WTC11 (cell line): ENCODE measurements at regions not wholly inside any gene's neighbourhood (a gene's known extent, or its start where the extent isn't known, plus 50 kb on each side); places are given as distances from the start of the nearest gene placed in this dataset.

Experiments
- ATAC-seq: fragments of 200-7000 bp; cut with Tn5 transposase; 2 replicates; pipeline ENCODE4 v1.10.0; 2021; ENCODE audit warnings: mild to moderate bottlenecking, moderate library complexity
- CTCF ChIA-PET: fragments of 300-600 bp; sonication (Branson Sonifier 250); formaldehyde crosslinking; loops from one replicate; lab custom pipeline; 2021; ENCODE audit warnings: antibody characterized with exemption; lab: Charles Lee
- POLR2A ChIA-PET: fragments of 350-600 bp; sonication (Branson Sonifier 250); formaldehyde crosslinking; loops from one replicate; lab custom pipeline; 2021; ENCODE audit warnings: antibody characterized with exemption; lab: Charles Lee
- DNase-seq: peaks from one replicate; pipeline ENCODE4 v3.0.0; 2021; ENCODE audit warnings: low spot score
- H3K27ac Mint-ChIP-seq: 2 replicates; pipeline ENCODE4 v1.8.0; 2021; ENCODE audit warnings: mixed read lengths
- H3K27me3 Mint-ChIP-seq: 2 replicates; pipeline ENCODE4 v1.8.0; 2021; ENCODE audit warnings: low read depth, mild to moderate bottlenecking, moderate library complexity, mixed read lengths
- H3K36me3 Mint-ChIP-seq: 2 replicates; pipeline ENCODE4 v1.8.0; 2021; ENCODE audit warnings: mixed read lengths
- H3K4me1 Mint-ChIP-seq: 2 replicates; pipeline ENCODE4 v1.8.0; 2022; ENCODE audit warnings: mixed read lengths
- H3K4me3 Mint-ChIP-seq: 2 replicates; pipeline ENCODE4 v1.8.0; 2021; ENCODE audit warnings: mild to moderate bottlenecking, moderate library complexity, mixed read lengths
- H3K9me3 Mint-ChIP-seq: 2 replicates; pipeline ENCODE4 v1.8.0; 2021; ENCODE audit warnings: mixed read lengths
- CREB1 ChIP-seq: sonication (generic); formaldehyde crosslinking; IDR thresholded peaks from 2 replicates; pipeline ENCODE4 v1.8.0; 2023; ENCODE audit warnings: mild to moderate bottlenecking, missing genetic modification reagents
- ERG ChIP-seq: fragments of 250-450 bp; sonication (Bioruptor Pico); IDR thresholded peaks from 2 replicates; pipeline ENCODE4 v1.8.0; 2021; ENCODE audit warnings: mild to moderate bottlenecking
- KAT7 ChIP-seq: sonication (generic); formaldehyde crosslinking; IDR thresholded peaks from 2 replicates; pipeline ENCODE4 v1.8.1; 2023; ENCODE audit warnings: missing genetic modification reagents, mild to moderate bottlenecking, borderline replicate concordance
- MXD4 ChIP-seq: fragments of 250-450 bp; sonication (Bioruptor Pico); IDR thresholded peaks from 2 replicates; pipeline ENCODE4 v1.8.0; 2021; ENCODE audit warnings: mild to moderate bottlenecking, moderate library complexity, borderline replicate concordance
- SMAD4 ChIP-seq: sonication (generic); formaldehyde crosslinking; IDR thresholded peaks from 2 replicates; pipeline ENCODE4 v1.8.0; 2022; ENCODE audit warnings: mild to moderate bottlenecking, missing genetic modification reagents
- USF2 ChIP-seq: sonication (generic); formaldehyde crosslinking; IDR thresholded peaks from 2 replicates; pipeline ENCODE4 v1.8.1; 2023; ENCODE audit warnings: mild to moderate bottlenecking, missing genetic modification reagents, moderate library complexity
- ZBTB21 ChIP-seq: sonication (generic); formaldehyde crosslinking; IDR thresholded peaks from 2 replicates; pipeline ENCODE4 v1.8.1; 2023; ENCODE audit warnings: mild to moderate bottlenecking, missing genetic modification reagents, borderline replicate concordance
- ZNF121 ChIP-seq: sonication (generic); formaldehyde crosslinking; IDR thresholded peaks from 2 replicates; pipeline ENCODE4 v1.8.0; 2023; ENCODE audit warnings: missing genetic modification reagents
- ZNF425 ChIP-seq: fragments of 250-450 bp; sonication (Bioruptor Pico); conservative IDR thresholded peaks from 2 replicates; pipeline ENCODE4 v1.9.0; 2021; ENCODE audit warnings: mild to moderate bottlenecking
- ZNF532 ChIP-seq: fragments of 250-450 bp; sonication (Bioruptor Pico); IDR thresholded peaks from 2 replicates; pipeline ENCODE4 v1.9.0; 2021; ENCODE audit warnings: mild to moderate bottlenecking, borderline replicate concordance
- ZNF671 ChIP-seq: fragments of 250-450 bp; sonication (Bioruptor Pico); IDR thresholded peaks from 2 replicates; pipeline ENCODE4 v1.8.0; 2021; ENCODE audit warnings: mild to moderate bottlenecking
- TF ChIP-seq, protein P1 (sequence below): sonication (generic); formaldehyde crosslinking; IDR thresholded peaks from 2 replicates; pipeline ENCODE4 v1.8.1; 2023; ENCODE audit warnings: mild to moderate bottlenecking, missing genetic modification reagents
- TF ChIP-seq, protein P2 (sequence below): sonication (generic); formaldehyde crosslinking; IDR thresholded peaks from 2 replicates; pipeline ENCODE4 v1.8.1; 2023; ENCODE audit warnings: mild to moderate bottlenecking, missing genetic modification reagents, borderline replicate concordance
- TF ChIP-seq, protein P3 (sequence below): sonication (generic); formaldehyde crosslinking; IDR thresholded peaks from 2 replicates; pipeline ENCODE4 v1.8.0; 2022; ENCODE audit warnings: mild to moderate bottlenecking, missing genetic modification reagents

DNA sequence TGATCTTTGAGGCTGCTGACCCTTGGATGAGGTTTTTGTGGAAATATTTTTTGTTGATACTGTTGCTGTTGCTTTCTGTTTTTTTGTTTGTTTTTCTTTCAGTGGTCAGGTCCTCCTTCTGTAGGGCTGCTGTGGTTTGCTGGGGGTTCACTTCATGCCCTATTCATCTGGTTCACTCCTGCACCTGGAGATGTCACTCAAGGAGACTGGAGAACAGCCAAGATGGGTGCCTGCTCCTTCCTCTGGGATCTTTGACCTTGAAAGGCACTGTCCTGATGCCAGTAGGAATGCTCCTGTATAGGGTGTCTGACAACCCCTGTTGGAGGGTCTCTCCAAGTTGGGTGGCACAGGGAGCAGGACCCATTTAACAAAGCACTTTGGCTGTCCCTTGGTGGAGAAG lies 67.0 kb upstream of the ACTBL2 start (continued):
- TF ChIP-seq, protein P1, sequence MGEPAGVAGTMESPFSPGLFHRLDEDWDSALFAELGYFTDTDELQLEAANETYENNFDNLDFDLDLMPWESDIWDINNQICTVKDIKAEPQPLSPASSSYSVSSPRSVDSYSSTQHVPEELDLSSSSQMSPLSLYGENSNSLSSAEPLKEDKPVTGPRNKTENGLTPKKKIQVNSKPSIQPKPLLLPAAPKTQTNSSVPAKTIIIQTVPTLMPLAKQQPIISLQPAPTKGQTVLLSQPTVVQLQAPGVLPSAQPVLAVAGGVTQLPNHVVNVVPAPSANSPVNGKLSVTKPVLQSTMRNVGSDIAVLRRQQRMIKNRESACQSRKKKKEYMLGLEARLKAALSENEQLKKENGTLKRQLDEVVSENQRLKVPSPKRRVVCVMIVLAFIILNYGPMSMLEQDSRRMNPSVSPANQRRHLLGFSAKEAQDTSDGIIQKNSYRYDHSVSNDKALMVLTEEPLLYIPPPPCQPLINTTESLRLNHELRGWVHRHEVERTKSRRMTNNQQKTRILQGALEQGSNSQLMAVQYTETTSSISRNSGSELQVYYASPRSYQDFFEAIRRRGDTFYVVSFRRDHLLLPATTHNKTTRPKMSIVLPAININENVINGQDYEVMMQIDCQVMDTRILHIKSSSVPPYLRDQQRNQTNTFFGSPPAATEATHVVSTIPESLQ: no peak
- TF ChIP-seq ZNF121 (no peak), KAT7 (no peak), ERG (no peak), ZBTB21 (CRISPR knock-in tag) (no peak), MXD4 (CRISPR knock-in tag) (no peak), USF2 (CRISPR knock-in tag) (no peak), ZNF671 (CRISPR knock-in tag) (no peak), ZNF425 (CRISPR knock-in tag) (no peak), SMAD4 (CRISPR knock-in tag) (no peak)

DNA sequence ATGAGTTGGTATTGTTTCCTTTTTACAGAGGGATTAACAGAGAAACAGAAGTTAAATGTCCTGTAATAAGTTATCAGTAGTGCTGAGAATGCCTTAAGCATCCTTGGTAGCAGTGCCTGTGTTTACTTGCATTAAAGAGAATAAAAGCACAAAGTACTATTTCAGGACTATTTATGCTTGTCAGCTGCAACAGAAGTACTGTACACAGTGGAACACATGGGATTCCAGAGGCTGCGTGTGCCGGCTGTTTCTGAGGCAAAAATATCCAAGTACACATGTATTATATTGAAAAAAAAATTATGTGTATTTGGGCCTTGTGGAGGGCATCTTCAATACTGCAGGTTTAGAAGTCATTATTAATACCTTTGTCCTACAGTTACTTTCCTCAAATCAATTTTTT lies 58.2 kb upstream of the ACTBL2 start:
- Mint-ChIP-seq H3K4me3 (no peak overlapping the region), H3K4me1 (no peaks in the 10 kb centered on the region), H3K27me3 (no peaks in the 10 kb centered on the region), H3K9me3 (no peaks in the 10 kb centered on the region), H3K27ac (no peak overlapping the region), H3K36me3 (no peaks in the 10 kb centered on the region)
- CTCF ChIA-PET: interaction anchor here (1.2 kb wide), 1 partner anchor 41 kb away, joined by 3 read pairs; no protein-coding TSS in a partner anchor
- POLR2A ChIA-PET: no interaction called here
- ATAC-seq (no peak), DNase-seq (no peak)
- TF ChIP-seq, protein P1: no peak
- TF ChIP-seq ZNF425 (CRISPR knock-in tag) (no peak), CREB1 (CRISPR knock-in tag) (no peak), ZNF532 (no peak)
- TF ChIP-seq, protein P2, sequence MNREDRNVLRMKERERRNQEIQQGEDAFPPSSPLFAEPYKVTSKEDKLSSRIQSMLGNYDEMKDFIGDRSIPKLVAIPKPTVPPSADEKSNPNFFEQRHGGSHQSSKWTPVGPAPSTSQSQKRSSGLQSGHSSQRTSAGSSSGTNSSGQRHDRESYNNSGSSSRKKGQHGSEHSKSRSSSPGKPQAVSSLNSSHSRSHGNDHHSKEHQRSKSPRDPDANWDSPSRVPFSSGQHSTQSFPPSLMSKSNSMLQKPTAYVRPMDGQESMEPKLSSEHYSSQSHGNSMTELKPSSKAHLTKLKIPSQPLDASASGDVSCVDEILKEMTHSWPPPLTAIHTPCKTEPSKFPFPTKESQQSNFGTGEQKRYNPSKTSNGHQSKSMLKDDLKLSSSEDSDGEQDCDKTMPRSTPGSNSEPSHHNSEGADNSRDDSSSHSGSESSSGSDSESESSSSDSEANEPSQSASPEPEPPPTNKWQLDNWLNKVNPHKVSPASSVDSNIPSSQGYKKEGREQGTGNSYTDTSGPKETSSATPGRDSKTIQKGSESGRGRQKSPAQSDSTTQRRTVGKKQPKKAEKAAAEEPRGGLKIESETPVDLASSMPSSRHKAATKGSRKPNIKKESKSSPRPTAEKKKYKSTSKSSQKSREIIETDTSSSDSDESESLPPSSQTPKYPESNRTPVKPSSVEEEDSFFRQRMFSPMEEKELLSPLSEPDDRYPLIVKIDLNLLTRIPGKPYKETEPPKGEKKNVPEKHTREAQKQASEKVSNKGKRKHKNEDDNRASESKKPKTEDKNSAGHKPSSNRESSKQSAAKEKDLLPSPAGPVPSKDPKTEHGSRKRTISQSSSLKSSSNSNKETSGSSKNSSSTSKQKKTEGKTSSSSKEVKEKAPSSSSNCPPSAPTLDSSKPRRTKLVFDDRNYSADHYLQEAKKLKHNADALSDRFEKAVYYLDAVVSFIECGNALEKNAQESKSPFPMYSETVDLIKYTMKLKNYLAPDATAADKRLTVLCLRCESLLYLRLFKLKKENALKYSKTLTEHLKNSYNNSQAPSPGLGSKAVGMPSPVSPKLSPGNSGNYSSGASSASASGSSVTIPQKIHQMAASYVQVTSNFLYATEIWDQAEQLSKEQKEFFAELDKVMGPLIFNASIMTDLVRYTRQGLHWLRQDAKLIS (CRISPR knock-in tag): no peak
- TF ChIP-seq, protein P3, sequence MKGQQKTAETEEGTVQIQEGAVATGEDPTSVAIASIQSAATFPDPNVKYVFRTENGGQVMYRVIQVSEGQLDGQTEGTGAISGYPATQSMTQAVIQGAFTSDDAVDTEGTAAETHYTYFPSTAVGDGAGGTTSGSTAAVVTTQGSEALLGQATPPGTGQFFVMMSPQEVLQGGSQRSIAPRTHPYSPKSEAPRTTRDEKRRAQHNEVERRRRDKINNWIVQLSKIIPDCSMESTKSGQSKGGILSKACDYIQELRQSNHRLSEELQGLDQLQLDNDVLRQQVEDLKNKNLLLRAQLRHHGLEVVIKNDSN (CRISPR knock-in tag): no peak
